ENCODE measurements at regions not wholly inside any gene's neighbourhood (a gene's known extent, or its start where the extent isn't known, plus 50 kb on each side); places are given as distances from the start of the nearest gene placed in this dataset.
"Not testable (repeated sequence)": the region's sequence is repeated elsewhere in the genome, so short reads cannot be mapped to it uniquely, and the experiment has no call there.

GRCh38 chr5:125987677-125988255, 435.4 kb upstream of the GRAMD2B start:
- no peak overlapping the region for H3K4me3 ChIP-seq (replicated peaks; ENCODE audit: low read depth, low read length)
- DNase-seq (ENCODE audit: low read depth): peak; percentile 8
- peak; percentile 2 for TF ChIP-seq CTCF (IDR thresholded peaks at IDR 0.05; ENCODE audit: low read length, missing control alignments)

GRCh38 chr5:125992050-125992449, 431.2 kb upstream of the GRAMD2B start:
- TF ChIP-seq CTCF (IDR thresholded peaks at IDR 0.05; ENCODE audit: low read length, missing control alignments): no peak
- DNase-seq (ENCODE audit: low read depth): no peak

GRCh38 chr5:125999271-126000030, 423.8 kb upstream of the GRAMD2B start:
- not testable (repeated sequence) for H3K4me3 ChIP-seq (replicated peaks; ENCODE audit: low read depth, low read length); DNase-seq (ENCODE audit: low read depth)

More at GRCh38 chr5:125992050-125992449, 431.2 kb upstream of the GRAMD2B start:
- no peak overlapping the region for H3K4me3 ChIP-seq (replicated peaks; ENCODE audit: low read depth, low read length)

- H3K4me3 ChIP-seq (replicated peaks; ENCODE audit: low read depth, low read length): no peak overlapping the region
- DNase-seq (ENCODE audit: low read depth): no peak
- no peak for TF ChIP-seq CTCF (IDR thresholded peaks at IDR 0.05; ENCODE audit: low read length, missing control alignments)
Measured at GRCh38 chr5:126000507-126000906, 422.7 kb upstream of the GRAMD2B start.

- peak; percentile 97 for DNase-seq (ENCODE audit: low read depth)
- H3K4me3 ChIP-seq (replicated peaks; ENCODE audit: low read depth, low read length): no peak overlapping the region
- TF ChIP-seq CTCF (IDR thresholded peaks at IDR 0.05; ENCODE audit: low read length, missing control alignments): no peak
Measured at GRCh38 chr5:126002222-126002897, 420.8 kb upstream of the GRAMD2B start.

- H3K4me3 ChIP-seq (replicated peaks; ENCODE audit: low read depth, low read length): no peak overlapping the region
- TF ChIP-seq CTCF (IDR thresholded peaks at IDR 0.05; ENCODE audit: low read length, missing control alignments): no peak
- DNase-seq (ENCODE audit: low read depth): peak; percentile 92
Measured at GRCh38 chr5:126003309-126003708, 419.9 kb upstream of the GRAMD2B start.

- H3K4me3 ChIP-seq (replicated peaks; ENCODE audit: low read depth, low read length): no peak overlapping the region
- TF ChIP-seq CTCF (IDR thresholded peaks at IDR 0.05; ENCODE audit: low read length, missing control alignments): no peak
- peak; percentile 4 for DNase-seq (ENCODE audit: low read depth)
Measured at GRCh38 chr5:126004636-126005035, 418.6 kb upstream of the GRAMD2B start.
